ENCODE measurements at regions not wholly inside any gene's neighbourhood (a gene's known extent, or its start where the extent isn't known, plus 50 kb on each side); places are given as distances from the start of the nearest gene placed in this dataset.

- Mint-ChIP-seq H3K27me3 (ENCODE audit: unreplicated experiment) (no peaks in the 10 kb centered on the region), H3K9me3 (ENCODE audit: low read depth, unreplicated experiment) (no peaks in the 10 kb centered on the region), H3K4me1 (ENCODE audit: low read depth, unreplicated experiment) (no peaks in the 10 kb centered on the region), H3K27ac (ENCODE audit: unreplicated experiment) (no peak overlapping the region), H3K4me3 (ENCODE audit: low read depth, unreplicated experiment) (no peak overlapping the region), H3K36me3 (ENCODE audit: insufficient read depth, unreplicated experiment) (no peaks in the 10 kb centered on the region)
- intact Hi-C loops (cut with micrococcal nuclease; ENCODE audit: unreplicated experiment), result no loop called here
- no peak for TF ChIP-seq CTCF (IDR thresholded peaks at IDR 0.05; ENCODE audit: unreplicated experiment)
- DNase-seq, result no peak
- CTCF ChIA-PET, result no interaction called here
- BruUV-seq (replicated peaks), result no TSS peak
These were observed 379.6 kb upstream of the PRR16 start for GRCh38 chr5:120084543-120084870.

- TF ChIP-seq CTCF (IDR thresholded peaks at IDR 0.05; ENCODE audit: unreplicated experiment), result no peak
- no peaks in the 10 kb centered on the region for H3K9me3 Mint-ChIP-seq (ENCODE audit: low read depth, unreplicated experiment)
- no peak for DNase-seq
- CTCF ChIA-PET, result no interaction called here
- no peaks in the 10 kb centered on the region for H3K27me3 Mint-ChIP-seq (ENCODE audit: unreplicated experiment)
- H3K36me3 Mint-ChIP-seq (ENCODE audit: insufficient read depth, unreplicated experiment), result no peaks in the 10 kb centered on the region
- no peak overlapping the region for H3K27ac Mint-ChIP-seq (ENCODE audit: unreplicated experiment)
- H3K4me3 Mint-ChIP-seq (ENCODE audit: low read depth, unreplicated experiment), result no peak overlapping the region
- intact Hi-C loops (cut with micrococcal nuclease; ENCODE audit: unreplicated experiment), result no loop called here
- BruUV-seq (replicated peaks), result no TSS peak
- no peaks in the 10 kb centered on the region for H3K4me1 Mint-ChIP-seq (ENCODE audit: low read depth, unreplicated experiment)
These were observed 378.0 kb upstream of the PRR16 start for GRCh38 chr5:120086081-120086480.

- CTCF ChIA-PET, result no interaction called here
- no peak for DNase-seq
- TF ChIP-seq CTCF (IDR thresholded peaks at IDR 0.05; ENCODE audit: unreplicated experiment), result no peak
- intact Hi-C loops (cut with micrococcal nuclease; ENCODE audit: unreplicated experiment), result no loop called here
- no peaks in the 10 kb centered on the region for H3K4me1 Mint-ChIP-seq (ENCODE audit: low read depth, unreplicated experiment)
- H3K9me3 Mint-ChIP-seq (ENCODE audit: low read depth, unreplicated experiment), result no peaks in the 10 kb centered on the region
- no TSS peak for BruUV-seq (replicated peaks)
- no peak overlapping the region for H3K27ac Mint-ChIP-seq (ENCODE audit: unreplicated experiment)
- H3K4me3 Mint-ChIP-seq (ENCODE audit: low read depth, unreplicated experiment), result no peak overlapping the region
- H3K36me3 Mint-ChIP-seq (ENCODE audit: insufficient read depth, unreplicated experiment), result no peaks in the 10 kb centered on the region
- H3K27me3 Mint-ChIP-seq (ENCODE audit: unreplicated experiment), result no peaks in the 10 kb centered on the region
These were observed 375.7 kb upstream of the PRR16 start for GRCh38 chr5:120088412-120088811.

- H3K27ac Mint-ChIP-seq (ENCODE audit: unreplicated experiment), result no peak overlapping the region
- no peak for DNase-seq
- H3K36me3 Mint-ChIP-seq (ENCODE audit: insufficient read depth, unreplicated experiment), result no peaks in the 10 kb centered on the region
- H3K4me1 Mint-ChIP-seq (ENCODE audit: low read depth, unreplicated experiment), result no peaks in the 10 kb centered on the region
- H3K4me3 Mint-ChIP-seq (ENCODE audit: low read depth, unreplicated experiment), result no peak overlapping the region
- intact Hi-C loops (cut with micrococcal nuclease; ENCODE audit: unreplicated experiment), result no loop called here
- H3K27me3 Mint-ChIP-seq (ENCODE audit: unreplicated experiment), result no peaks in the 10 kb centered on the region
- CTCF ChIA-PET, result no interaction called here
- no TSS peak for BruUV-seq (replicated peaks)
- no peaks in the 10 kb centered on the region for H3K9me3 Mint-ChIP-seq (ENCODE audit: low read depth, unreplicated experiment)
- no peak for TF ChIP-seq CTCF (IDR thresholded peaks at IDR 0.05; ENCODE audit: unreplicated experiment)
These were observed 375.3 kb upstream of the PRR16 start for GRCh38 chr5:120088836-120089235.
